H1 (cell line): ENCODE measurements at regions not wholly inside any gene's neighbourhood (a gene's known extent, or its start where the extent isn't known, plus 50 kb on each side); places are given as distances from the start of the nearest gene placed in this dataset.

Source experiments
- EP300 ChIP-seq, 2 experiments: IDR thresholded peaks; 1 replicate in 1 of 2; 2 replicates in 1 of 2; pipeline ENCODE4 v1.6.1; 2011 to 2012; ENCODE audit warnings: low read depth in 2 of 2, low read length in 2 of 2, mild to moderate bottlenecking in 2 of 2, borderline replicate concordance in 1 of 2, inconsistent platforms in 1 of 2, moderate library complexity in 1 of 2
- EZH2 ChIP-seq: fragments of 200-600 bp; sonication (generic); IDR thresholded peaks from 2 replicates; pipeline ENCODE4 v1.7.1; 2012; ENCODE audit warnings: low read depth, mild to moderate bottlenecking, moderate library complexity, low read length, inconsistent platforms; ENCODE audit not compliant: severe bottlenecking
- POLR2AphosphoS5 ChIP-seq: IDR thresholded peaks from 2 replicates; pipeline ENCODE4 v1.6.1; 2011; ENCODE audit warnings: low read depth, low read length
- RAD21 ChIP-seq, 2 experiments: IDR thresholded peaks in 1 of 2; conservative IDR thresholded peaks in 1 of 2; 2 replicates each; pipeline ENCODE4 v1.6.1; 2011; ENCODE audit warnings: low read depth in 2 of 2, low read length in 2 of 2, improper control_type of control experiment in 1 of 2, inconsistent platforms in 1 of 2, mild to moderate bottlenecking in 1 of 2, moderate library complexity in 1 of 2
- TF ChIP-seq, protein P1 (sequence below): IDR thresholded peaks from 2 replicates; pipeline ENCODE4 v1.6.1; 2012; ENCODE audit warnings: inconsistent platforms
- TF ChIP-seq, protein P2 (sequence below): IDR thresholded peaks from 2 replicates; pipeline ENCODE4 v1.6.1; 2011; ENCODE audit warnings: low read depth, mild to moderate bottlenecking, low read length; ENCODE audit not compliant: insufficient read depth

DNA sequence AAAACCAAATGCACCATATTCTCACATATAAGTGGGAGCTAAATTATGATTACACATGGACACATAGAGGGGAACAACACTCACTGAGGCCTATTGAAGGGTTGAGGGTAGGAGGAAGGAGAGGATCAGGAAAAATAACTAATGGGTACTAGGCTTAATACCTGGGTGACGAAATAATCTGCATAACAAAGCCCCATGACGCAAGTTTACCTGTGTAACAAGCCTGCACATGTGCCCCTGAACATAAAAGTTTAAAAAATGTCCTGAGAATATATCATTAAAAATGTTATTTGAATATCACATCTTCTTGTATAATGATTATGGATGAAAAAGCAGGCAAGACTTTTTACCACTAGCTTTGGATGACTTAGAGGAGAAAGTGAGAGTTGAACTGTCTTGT lies 138.0 kb upstream of the NOVA1 start:
- TF ChIP-seq, protein P1, sequence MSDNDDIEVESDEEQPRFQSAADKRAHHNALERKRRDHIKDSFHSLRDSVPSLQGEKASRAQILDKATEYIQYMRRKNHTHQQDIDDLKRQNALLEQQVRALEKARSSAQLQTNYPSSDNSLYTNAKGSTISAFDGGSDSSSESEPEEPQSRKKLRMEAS = no peak
- TF ChIP-seq EZH2 (no peak), POLR2AphosphoS5 (no peak), RAD21 (IDR thresholded peaks at IDR 0.05 in 1 of 2, conservative IDR thresholded peaks at IDR 0.05 in 1 of 2; ENCODE audit: low read depth in 2 of 2, low read length in 2 of 2) (no peak), EP300 (IDR thresholded peaks at IDR 0.05; ENCODE audit: borderline replicate concordance in 1 of 2, low read depth in 2 of 2, low read length in 2 of 2) (no peak)
- TF ChIP-seq, protein P2, sequence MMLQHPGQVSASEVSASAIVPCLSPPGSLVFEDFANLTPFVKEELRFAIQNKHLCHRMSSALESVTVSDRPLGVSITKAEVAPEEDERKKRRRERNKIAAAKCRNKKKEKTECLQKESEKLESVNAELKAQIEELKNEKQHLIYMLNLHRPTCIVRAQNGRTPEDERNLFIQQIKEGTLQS = no peak
